H1 (cell line): ENCODE measurements at regions not wholly inside any gene's neighbourhood (a gene's known extent, or its start where the extent isn't known, plus 50 kb on each side); places are given as distances from the start of the nearest gene placed in this dataset.

Experiments
- CTCF ChIA-PET: fragments of 300-600 bp; sonication (Branson Sonifier 250); formaldehyde crosslinking; loops from one replicate; lab custom pipeline; 2021; ENCODE audit not compliant: partially characterized antibody; lab: Charles Lee
- POLR2A ChIA-PET: fragments of 300-600 bp; sonication (Branson Sonifier 250); formaldehyde crosslinking; loops from one replicate; lab custom pipeline; 2021; ENCODE audit warnings: inconsistent platforms; ENCODE audit not compliant: partially characterized antibody; lab: Charles Lee
- DNase-seq, 2 experiments: peaks; one replicate each; pipeline versions ENCODE4 v3.0.0 to v3.0.0-alpha.2; 2010 to 2022; ENCODE audit warnings: low spot score in 2 of 2, low read depth in 1 of 2, mixed read lengths in 1 of 2
- FAIRE-seq: peaks from 2 replicates; lab custom pipeline; 2011; peaks lifted over from hg19 to GRCh38; lab: Jason Lieb, UNC
- H2AFZ ChIP-seq: 2 replicates; pipeline ENCODE4 v1.8.1; 2012; ENCODE audit warnings: low read length, inconsistent platforms
- H2AK5ac ChIP-seq: 2 replicates; pipeline ENCODE4 v1.6.1; 2013; ENCODE audit warnings: low read depth, low read length
- H2BK120ac ChIP-seq: replicated peaks from 2 replicates; pipeline ENCODE3; 2013; ENCODE audit warnings: low read depth, low read length, inconsistent platforms
- H2BK12ac ChIP-seq: 2 replicates; pipeline ENCODE4 v1.6.1; 2013; ENCODE audit warnings: low read depth, low read length
- H2BK15ac ChIP-seq: 2 replicates; pipeline ENCODE4 v1.6.1; 2013; ENCODE audit warnings: low read length
- H2BK20ac ChIP-seq: 2 replicates; pipeline ENCODE4 v1.6.1; 2013; ENCODE audit warnings: low read length
- H2BK5ac ChIP-seq: 2 replicates; pipeline ENCODE4 v1.6.1; 2013; ENCODE audit warnings: low read depth, low read length
- H3K14ac ChIP-seq: 2 replicates; pipeline ENCODE4 v1.6.1; 2013; ENCODE audit warnings: inconsistent platforms; ENCODE audit not compliant: insufficient read length
- H3K18ac ChIP-seq: 2 replicates; pipeline ENCODE4 v1.6.1; 2013; ENCODE audit warnings: low read length; ENCODE audit errors: extremely low read depth
- H3K23ac ChIP-seq: 2 replicates; pipeline ENCODE4 v1.6.1; 2013; ENCODE audit warnings: inconsistent platforms; ENCODE audit not compliant: insufficient read length
- H3K23me2 ChIP-seq: 2 replicates; pipeline ENCODE4 v1.6.1; 2013; ENCODE audit warnings: low read depth, low read length
- H3K27ac ChIP-seq: 2 replicates; pipeline ENCODE4 v1.6.1; 2011; ENCODE audit warnings: low read depth, low read length, inconsistent platforms
- H3K27me3 ChIP-seq, 4 experiments: replicated peaks in 1 of 4; 1 replicate in 1 of 4; 2 replicates in 3 of 4; pipeline versions ENCODE4 v1.6.1 to v1.8.1; 2011 to 2013; ENCODE audit warnings: low read length in 3 of 4, mild to moderate bottlenecking in 3 of 4, inconsistent platforms in 2 of 4, mixed read lengths in 2 of 4, moderate library complexity in 1 of 4; ENCODE audit not compliant: control insufficient read depth in 3 of 4, insufficient read depth in 3 of 4; ENCODE audit errors: extremely low read depth in 1 of 4
- H3K36me3 ChIP-seq, 4 experiments: 2 replicates each; pipeline versions ENCODE4 v1.6.1 to v1.8.1; 2011 to 2013; ENCODE audit warnings: mild to moderate bottlenecking in 4 of 4, low read length in 3 of 4, moderate library complexity in 2 of 4, control low read depth in 1 of 4, inconsistent platforms in 1 of 4; ENCODE audit not compliant: insufficient read depth in 4 of 4, control insufficient read depth in 2 of 4
- H3K4ac ChIP-seq: replicated peaks from 2 replicates; pipeline ENCODE3; 2013; ENCODE audit warnings: low read length, low read depth, mixed read lengths, inconsistent platforms; ENCODE audit not compliant: insufficient read length
- H3K4me1 ChIP-seq, 4 experiments: replicated peaks in 1 of 4; 1 replicate in 1 of 4; 2 replicates in 3 of 4; pipeline versions ENCODE4 v1.6.1 to v1.8.1; 2011 to 2013; ENCODE audit warnings: low read length in 3 of 4, inconsistent platforms in 2 of 4, mixed read lengths in 1 of 4; ENCODE audit not compliant: insufficient read depth in 4 of 4, control insufficient read depth in 3 of 4
- H3K4me2 ChIP-seq, 2 experiments: 2 replicates each; pipeline versions ENCODE4 v1.6.1 to v1.8.1; 2011 to 2013; ENCODE audit warnings: low read depth in 2 of 2, low read length in 2 of 2, control low read depth in 1 of 2, inconsistent platforms in 1 of 2, mild to moderate bottlenecking in 1 of 2; ENCODE audit not compliant: insufficient read depth in 1 of 2
- H3K4me3 ChIP-seq, 4 experiments: fragments of 200-600, 300-600 bp in 1 of 4; sonication (generic), shearing (Covaris generic), sonication (Bioruptor Twin) in 1 of 4; 2 replicates each; pipeline versions ENCODE4 v1.5.1 to v1.8.1; 2011 to 2016; ENCODE audit warnings: low read length in 4 of 4, low read depth in 3 of 4, control low read depth in 2 of 4, inconsistent platforms in 2 of 4, mild to moderate bottlenecking in 2 of 4, mixed read lengths in 1 of 4, moderate library complexity in 1 of 4; ENCODE audit not compliant: insufficient read depth in 2 of 4; ENCODE audit errors: extremely low read depth in 1 of 4
- H3K56ac ChIP-seq: replicated peaks from 2 replicates; pipeline ENCODE3; 2013; ENCODE audit warnings: low read depth, mild to moderate bottlenecking, mixed read lengths, low read length, inconsistent platforms; ENCODE audit not compliant: insufficient read length
- H3K79me1 ChIP-seq: 2 replicates; pipeline ENCODE4 v1.6.1; 2013; ENCODE audit warnings: low read depth, low read length, control low read depth
- H3K79me2 ChIP-seq, 2 experiments: 2 replicates each; pipeline versions ENCODE4 v1.6.1 to v1.8.1; 2012 to 2013; ENCODE audit warnings: low read length in 2 of 2, mild to moderate bottlenecking in 2 of 2, inconsistent platforms in 1 of 2; ENCODE audit not compliant: insufficient read depth in 2 of 2, control insufficient read depth in 1 of 2
- H3K9ac ChIP-seq, 4 experiments: replicated peaks in 1 of 4; 1 replicate in 1 of 4; 2 replicates in 3 of 4; pipeline versions ENCODE4 v1.6.1 to v1.8.1; 2011 to 2013; ENCODE audit warnings: low read depth in 3 of 4, low read length in 3 of 4, control low read depth in 2 of 4, mild to moderate bottlenecking in 2 of 4, moderate library complexity in 2 of 4, inconsistent platforms in 1 of 4; ENCODE audit errors: extremely low read depth in 1 of 4
- H3K9me3 ChIP-seq, 2 experiments: 2 replicates each; pipeline versions ENCODE4 v1.6.1 to v1.8.1; 2012 to 2013; ENCODE audit warnings: mild to moderate bottlenecking in 2 of 2, moderate library complexity in 2 of 2, control low read depth in 1 of 2, inconsistent platforms in 1 of 2, low read depth in 1 of 2, low read length in 1 of 2, mixed read lengths in 1 of 2; ENCODE audit not compliant: insufficient read depth in 2 of 2
- H4K20me1 ChIP-seq, 2 experiments: replicated peaks in 1 of 2; 2 replicates each; pipeline versions ENCODE3 to v1.8.1; 2011 to 2013; ENCODE audit warnings: inconsistent platforms in 2 of 2, low read length in 2 of 2, mild to moderate bottlenecking in 1 of 2; ENCODE audit not compliant: insufficient read depth in 2 of 2, control insufficient read depth in 1 of 2
- H4K5ac ChIP-seq: 2 replicates; pipeline ENCODE4 v1.6.1; 2013; ENCODE audit warnings: low read length, low read depth, mixed read lengths, inconsistent platforms; ENCODE audit not compliant: insufficient read length
- H4K8ac ChIP-seq: 2 replicates; pipeline ENCODE4 v1.8.0; 2013; ENCODE audit warnings: mild to moderate bottlenecking, moderate library complexity, low read length, inconsistent platforms; ENCODE audit not compliant: insufficient read depth; ENCODE audit errors: extremely low read depth
- H4K91ac ChIP-seq: replicated peaks from 2 replicates; pipeline ENCODE3; 2013; ENCODE audit warnings: low read length, mixed read lengths, inconsistent platforms; ENCODE audit not compliant: insufficient read length
- BACH1 ChIP-seq: IDR thresholded peaks from 2 replicates; pipeline ENCODE4 v1.6.1; 2012; ENCODE audit warnings: low read length, improper control_type of control experiment
- CBX8 ChIP-seq: fragments of 300-800, 300-1000 bp; sonication (generic); IDR thresholded peaks from 2 replicates; pipeline ENCODE4 v1.7.1; 2016; ENCODE audit warnings: low read depth, low read length, borderline replicate concordance
- EGR1 ChIP-seq: IDR thresholded peaks from 2 replicates; pipeline ENCODE4 v1.6.1; 2011; ENCODE audit warnings: low read depth, low read length, borderline replicate concordance
- GTF2F1 ChIP-seq: IDR thresholded peaks from 2 replicates; pipeline ENCODE4 v1.6.1; 2012; ENCODE audit warnings: low read depth, low read length, improper control_type of control experiment, borderline replicate concordance
- PHF8 ChIP-seq: fragments of 200-600 bp; sonication (generic); conservative IDR thresholded peaks from 2 replicates; pipeline ENCODE4 v1.7.1; 2012; ENCODE audit warnings: low read depth, mild to moderate bottlenecking, inconsistent platforms, low read length, moderate library complexity
- SIX5 ChIP-seq: IDR thresholded peaks from 2 replicates; pipeline ENCODE4 v1.6.1; 2011; ENCODE audit warnings: mild to moderate bottlenecking, low read depth, low read length
- WGBS, 2 experiments: shearing (Covaris generic) in 1 of 2; methylation state at CpG; one replicate each; pipeline versions ENCODE4 v1.1.6 to v1.1.7; 2013 to 2015; ENCODE audit warnings: low lambda C conversion rate in 2 of 2, mixed read lengths in 2 of 2, inconsistent platforms in 1 of 2, low coverage in 1 of 2, missing lambda C conversion rate in 1 of 2; ENCODE audit not compliant: insufficient replicate concordance in 2 of 2, insufficient coverage in 1 of 2, insufficient read length in 1 of 2; ENCODE audit errors: extremely low coverage in 1 of 2, missing lambda C conversion rate in 1 of 2; 5-methylcytosine and 5-hydroxymethylcytosine counted together

DNA sequence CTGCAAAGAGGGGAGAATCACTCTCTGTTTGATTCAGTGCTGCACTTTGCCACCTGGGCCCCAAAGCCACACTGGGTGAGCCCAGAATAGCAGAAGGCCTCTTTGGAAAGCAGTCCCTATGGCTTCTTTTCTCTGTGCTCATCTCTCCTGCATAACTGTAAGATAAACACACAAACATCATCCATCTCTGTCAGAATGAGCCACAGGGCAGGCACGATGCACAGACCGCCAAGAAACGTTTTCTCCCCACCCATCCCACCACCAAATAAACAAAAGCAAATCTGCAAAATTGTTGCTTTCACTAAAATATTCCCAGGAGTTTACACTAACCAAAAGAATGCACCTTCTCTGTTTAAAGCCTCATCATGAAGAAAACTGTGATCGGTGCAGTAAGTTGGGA lies 196.4 kb upstream of the POU2AF2 start:
- Histone ChIP-seq H2BK15ac (no peak overlapping the region), H3K18ac (no peak overlapping the region), H3K4me3 (no peak overlapping the region), H4K8ac (no peak overlapping the region), H4K5ac (no peak overlapping the region), H3K4me2 (no peak overlapping the region), H3K27ac (no peak overlapping the region), H2BK5ac (no peak overlapping the region), H2BK12ac (no peak overlapping the region), H4K91ac (no peak overlapping the region), H3K36me3 (no peaks in the 10 kb centered on the region), H2AK5ac (no peak overlapping the region), H3K27me3 (no peaks in the 10 kb centered on the region), H3K79me1 (no peaks in the 10 kb centered on the region), H3K23ac (no peak overlapping the region), H3K4me1 (peaks cover 0 to 4% (median 1%) of the 10 kb centered on the region in 4 experiments; a peak in 3 of 7 replicates), H3K14ac (no peak overlapping the region), H3K9me3 (no peaks in the 10 kb centered on the region), H3K56ac (no peak overlapping the region), H3K79me2 (no peaks in the 10 kb centered on the region), H2AFZ (no peak overlapping the region), H3K23me2 (no peaks in the 10 kb centered on the region), H2BK20ac (no peak overlapping the region), H2BK120ac (no peak overlapping the region), H4K20me1 (no peaks in the 10 kb centered on the region), H3K9ac (no peak overlapping the region), H3K4ac (no peak overlapping the region)
- WGBS, 2 experiments, result 84% methylated on average over 4 of the region's 4 CpGs; no CpG with 5 or more reads in 1 of the 2 experiments
- CTCF ChIA-PET, result interaction anchor here (0.6 to 0.7 kb wide), 3 partner anchors 253 to 875 kb away, joined by 3 read pairs; no protein-coding TSS in a partner anchor
- TF ChIP-seq PHF8 (no peak), GTF2F1 (no peak), SIX5 (no peak), BACH1 (no peak), CBX8 (no peak), EGR1 (no peak)
- no peak for DNase-seq
- POLR2A ChIA-PET, result no interaction called here
- no peak for FAIRE-seq
